Breast epithelium (tissue), 4 donors: ENCODE measurements at regions not wholly inside any gene's neighbourhood (a gene's known extent, or its start where the extent isn't known, plus 50 kb on each side); places are given as distances from the start of the nearest gene placed in this dataset.

Experiments used
- DNase-seq, 2 donors: peaks; one replicate each; pipeline ENCODE4 v3.0.0-alpha.2; 2019; ENCODE audit warnings: low spot score in 2 of 2
- H3K27ac ChIP-seq, 2 donors: fragments of 200-600 bp; sonication (generic) in 1 of 2; one replicate each; pipeline ENCODE4 v1.5.1; 2016 to 2019; ENCODE audit warnings: mild to moderate bottlenecking in 1 of 2
- H3K27me3 ChIP-seq, 2 donors: fragments of 200-600 bp; sonication (generic) in 1 of 2; one replicate each; pipeline versions ENCODE4 v1.5.1 to v1.6.0; 2017 to 2019; ENCODE audit warnings: control low read depth in 1 of 2, mild to moderate bottlenecking in 1 of 2
- H3K36me3 ChIP-seq: fragments of 200-600 bp; one replicate; pipeline ENCODE4 v1.5.1; 2019
- H3K4me1 ChIP-seq, 2 donors: fragments of 200-600 bp; sonication (generic); one replicate each; pipeline ENCODE4 v1.5.1; 2016 to 2019; ENCODE audit warnings: control low read depth in 1 of 2
- H3K4me3 ChIP-seq, 3 donors: fragments of 200-600 bp; sonication (generic); 1 replicate in 2 of 3; 2 replicates in 1 of 3; pipeline ENCODE4 v1.5.1; 2016 to 2019; ENCODE audit warnings: mild to moderate bottlenecking in 3 of 3, moderate library complexity in 2 of 3
- H3K9me3 ChIP-seq, 2 donors: fragments of 200-600 bp; sonication (generic) in 1 of 2; one replicate each; pipeline ENCODE4 v1.5.1; 2016 to 2019; ENCODE audit warnings: control low read depth in 1 of 2
- POLR2A ChIP-seq: fragments of 450-650 bp; IDR thresholded peaks from one replicate; pipeline ENCODE4 v1.6.1; 2016; ENCODE audit warnings: antibody characterized with exemption, mild to moderate bottlenecking, moderate library complexity
- POLR2AphosphoS5 ChIP-seq, 3 donors: sonication (generic); formaldehyde crosslinking; IDR thresholded peaks; one replicate each; pipeline ENCODE4 v1.6.1; 2017; ENCODE audit warnings: antibody characterized with exemption in 3 of 3
- intact Hi-C: fragments of 100-400 bp; cut with DNase I; formaldehyde crosslinking; loops from one replicate; pipeline ENCODE4 v1.15.1; 2023; ENCODE audit warnings: low total_unique reads
- TF ChIP-seq, protein P1 (sequence below), 3 donors: fragments of 450-650 bp; IDR thresholded peaks; one replicate each; pipeline ENCODE4 v1.5.1; 2016 to 2017; ENCODE audit warnings: antibody characterized with exemption in 3 of 3, mild to moderate bottlenecking in 3 of 3, moderate library complexity in 3 of 3

DNA sequence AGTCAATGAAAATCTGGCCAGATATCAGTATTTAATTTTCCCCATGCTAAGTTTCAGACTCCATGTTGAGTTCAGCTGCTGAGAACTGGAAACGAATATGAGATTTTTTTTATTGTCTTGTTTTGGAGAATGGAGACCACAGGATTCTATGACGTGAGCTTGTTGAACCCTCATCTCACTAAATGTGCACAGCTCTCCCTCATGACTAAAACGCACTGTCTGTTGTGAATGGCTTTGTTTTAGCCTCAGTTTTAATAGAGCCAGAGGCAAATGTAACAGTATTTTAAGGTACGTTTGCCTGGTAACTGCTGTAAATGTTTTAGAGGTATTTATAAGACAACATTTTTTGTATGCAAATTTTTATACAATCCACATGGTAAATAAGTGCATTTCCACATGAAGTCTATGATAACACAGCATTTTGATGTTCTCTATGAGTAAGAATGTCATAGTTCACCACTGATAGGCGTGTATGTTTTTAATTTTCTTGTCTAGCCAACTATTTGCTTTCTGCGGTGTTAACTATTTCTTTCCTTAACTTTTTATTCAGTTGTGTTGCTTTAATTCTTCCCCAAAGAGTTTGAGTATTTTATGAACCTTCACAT lies 1159.3 kb upstream of the TENM3 start:
- TF ChIP-seq, protein P1, sequence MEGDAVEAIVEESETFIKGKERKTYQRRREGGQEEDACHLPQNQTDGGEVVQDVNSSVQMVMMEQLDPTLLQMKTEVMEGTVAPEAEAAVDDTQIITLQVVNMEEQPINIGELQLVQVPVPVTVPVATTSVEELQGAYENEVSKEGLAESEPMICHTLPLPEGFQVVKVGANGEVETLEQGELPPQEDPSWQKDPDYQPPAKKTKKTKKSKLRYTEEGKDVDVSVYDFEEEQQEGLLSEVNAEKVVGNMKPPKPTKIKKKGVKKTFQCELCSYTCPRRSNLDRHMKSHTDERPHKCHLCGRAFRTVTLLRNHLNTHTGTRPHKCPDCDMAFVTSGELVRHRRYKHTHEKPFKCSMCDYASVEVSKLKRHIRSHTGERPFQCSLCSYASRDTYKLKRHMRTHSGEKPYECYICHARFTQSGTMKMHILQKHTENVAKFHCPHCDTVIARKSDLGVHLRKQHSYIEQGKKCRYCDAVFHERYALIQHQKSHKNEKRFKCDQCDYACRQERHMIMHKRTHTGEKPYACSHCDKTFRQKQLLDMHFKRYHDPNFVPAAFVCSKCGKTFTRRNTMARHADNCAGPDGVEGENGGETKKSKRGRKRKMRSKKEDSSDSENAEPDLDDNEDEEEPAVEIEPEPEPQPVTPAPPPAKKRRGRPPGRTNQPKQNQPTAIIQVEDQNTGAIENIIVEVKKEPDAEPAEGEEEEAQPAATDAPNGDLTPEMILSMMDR (IDR thresholded peaks at IDR 0.05) = no peak
- TF ChIP-seq POLR2A (no peak), POLR2AphosphoS5 (IDR thresholded peaks at IDR 0.05) (no peak)
- Histone ChIP-seq H3K9me3 (no peaks in the 10 kb centered on the region), H3K27ac (no peak overlapping the region), H3K4me3 (no peak overlapping the region), H3K36me3 (no peaks in the 10 kb centered on the region), H3K27me3 (no peaks in the 10 kb centered on the region), H3K4me1 (no peaks in the 10 kb centered on the region)
- DNase-seq = no peak
- intact Hi-C loops = no loop called here

GRCh38 chr4:181085557-181085956 lies 1157.6 kb upstream of the TENM3 start:
- DNase-seq = no peak
- Histone ChIP-seq H3K36me3 (no peaks in the 10 kb centered on the region), H3K27ac (no peak overlapping the region), H3K4me3 (no peak overlapping the region), H3K4me1 (no peaks in the 10 kb centered on the region), H3K27me3 (no peaks in the 10 kb centered on the region), H3K9me3 (no peaks in the 10 kb centered on the region)
- TF ChIP-seq, protein P1 (IDR thresholded peaks at IDR 0.05) = no peak
- no peak for TF ChIP-seq POLR2A
- TF ChIP-seq POLR2AphosphoS5 (IDR thresholded peaks at IDR 0.05) = no peak
- intact Hi-C loops = no loop called here

DNA sequence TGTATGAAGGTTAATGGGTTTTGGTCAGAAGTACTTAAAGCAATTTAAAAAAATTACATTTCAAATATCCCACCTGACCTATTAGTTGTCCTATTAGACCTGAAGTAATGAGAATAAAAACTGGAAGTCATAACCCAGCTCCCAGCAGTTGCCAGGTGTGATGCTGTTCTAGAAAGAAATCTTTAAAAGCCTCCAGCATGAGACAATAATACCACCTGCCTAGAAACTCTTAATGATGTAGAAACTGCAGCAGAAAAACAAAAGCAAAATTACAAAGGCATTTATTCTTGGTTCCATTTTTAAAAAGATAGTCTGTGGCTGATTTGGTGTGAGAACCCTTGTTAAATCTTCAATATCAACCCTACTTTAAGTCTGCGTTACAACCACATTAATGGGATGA lies 1137.7 kb upstream of the TENM3 start:
- TF ChIP-seq POLR2A = no peak
- TF ChIP-seq, protein P1 (IDR thresholded peaks at IDR 0.05) = no peak
- TF ChIP-seq POLR2AphosphoS5 (IDR thresholded peaks at IDR 0.05) = no peak
- H3K27ac ChIP-seq = no peak overlapping the region
- H3K4me1 ChIP-seq = no peaks in the 10 kb centered on the region
- no peaks in the 10 kb centered on the region for H3K9me3 ChIP-seq
- no peak for DNase-seq
- intact Hi-C loops = no loop called here
- no peaks in the 10 kb centered on the region for H3K36me3 ChIP-seq
- no peak overlapping the region for H3K4me3 ChIP-seq
- no peaks in the 10 kb centered on the region for H3K27me3 ChIP-seq

GRCh38 chr4:181106398-181106797 lies 1136.8 kb upstream of the TENM3 start:
- Histone ChIP-seq H3K4me3 (no peak overlapping the region), H3K36me3 (no peaks in the 10 kb centered on the region), H3K27ac (no peak overlapping the region), H3K27me3 (no peaks in the 10 kb centered on the region), H3K9me3 (no peaks in the 10 kb centered on the region), H3K4me1 (no peaks in the 10 kb centered on the region)
- intact Hi-C loops = no loop called here
- DNase-seq = no peak
- no peak for TF ChIP-seq POLR2AphosphoS5 (IDR thresholded peaks at IDR 0.05)

DNA sequence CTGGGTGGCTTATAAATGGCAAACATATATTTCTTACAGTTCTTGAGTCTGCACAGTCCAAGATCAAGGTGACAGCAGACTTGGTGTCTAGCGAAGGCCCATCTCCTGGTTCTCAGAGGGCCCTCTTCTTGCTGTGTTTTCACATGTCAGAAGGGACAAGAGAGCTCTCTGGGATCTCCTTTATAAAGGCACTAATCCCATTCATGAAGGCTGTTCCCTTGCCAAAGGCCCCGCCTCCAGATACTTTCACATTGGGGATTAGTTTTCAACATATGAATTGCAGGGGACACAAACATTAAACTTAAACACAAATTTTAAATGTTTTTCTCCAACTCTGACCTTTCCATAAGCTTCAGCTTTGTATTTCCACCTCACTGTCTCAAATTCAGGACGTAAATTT lies 1135.0 kb upstream of the TENM3 start:
- intact Hi-C loops = no loop called here
- Histone ChIP-seq H3K27me3 (no peaks in the 10 kb centered on the region), H3K4me1 (no peaks in the 10 kb centered on the region), H3K9me3 (no peaks in the 10 kb centered on the region), H3K4me3 (no peak overlapping the region), H3K27ac (no peak overlapping the region), H3K36me3 (no peaks in the 10 kb centered on the region)
- TF ChIP-seq POLR2AphosphoS5 (IDR thresholded peaks at IDR 0.05) = no peak
- TF ChIP-seq, protein P1 (IDR thresholded peaks at IDR 0.05) = no peak
- no peak for TF ChIP-seq POLR2A
- no peak for DNase-seq

- Histone ChIP-seq H3K36me3 (no peaks in the 10 kb centered on the region), H3K27me3 (no peaks in the 10 kb centered on the region), H3K9me3 (no peaks in the 10 kb centered on the region), H3K27ac (no peak overlapping the region), H3K4me1 (no peaks in the 10 kb centered on the region), H3K4me3 (no peak overlapping the region)
- TF ChIP-seq, protein P1 (IDR thresholded peaks at IDR 0.05) = no peak
- TF ChIP-seq POLR2AphosphoS5 (IDR thresholded peaks at IDR 0.05) = no peak
- no peak for TF ChIP-seq POLR2A
- no peak for DNase-seq
- intact Hi-C loops = no loop called here
Observed at GRCh38 chr4:181119186-181119585, 1124.0 kb upstream of the TENM3 start.
